Thyroid gland (tissue), 4 donors: ENCODE measurements at regions not wholly inside any gene's neighbourhood (a gene's known extent, or its start where the extent isn't known, plus 50 kb on each side); places are given as distances from the start of the nearest gene placed in this dataset.

Experiments
- DNase-seq, 2 donors: peaks; one replicate each; pipeline ENCODE4 v3.0.0-alpha.2; 2019
- H3K27ac ChIP-seq, 3 donors: fragments of 200-600 bp; sonication (generic); 1 replicate in 2 of 3; 2 replicates in 1 of 3; pipeline ENCODE4 v1.5.1; 2016 to 2019; ENCODE audit warnings: mild to moderate bottlenecking in 1 of 3, moderate library complexity in 1 of 3
- H3K27me3 ChIP-seq: fragments of 200-600 bp; sonication (generic); one replicate; pipeline ENCODE4 v1.5.1; 2019
- H3K36me3 ChIP-seq, 2 donors: fragments of 200-600 bp; sonication (generic); one replicate each; pipeline ENCODE4 v1.5.1; 2016 to 2019
- H3K4me1 ChIP-seq, 2 donors: fragments of 200-600 bp; sonication (generic); one replicate each; pipeline ENCODE4 v1.5.1; 2017 to 2019
- H3K4me3 ChIP-seq, 3 donors: fragments of 200-600 bp; sonication (generic); replicated peaks in 1 of 3; 1 replicate in 2 of 3; 2 replicates in 1 of 3; pipeline ENCODE4 v1.5.1; 2016; ENCODE audit warnings: mild to moderate bottlenecking in 1 of 3
- H3K9me3 ChIP-seq: fragments of 200-600 bp; sonication (generic); one replicate; pipeline ENCODE4 v1.5.1; 2017
- POLR2A ChIP-seq, 2 donors: fragments of 450-650 bp; IDR thresholded peaks; one replicate each; pipeline ENCODE4 v1.6.1; 2017; ENCODE audit warnings: antibody characterized with exemption in 2 of 2, mild to moderate bottlenecking in 2 of 2, moderate library complexity in 1 of 2
- WGBS, 2 donors: methylation state at CpG; one replicate each; pipeline ENCODE4 v1.1.5; 2017; 5-methylcytosine and 5-hydroxymethylcytosine counted together
- intact Hi-C: fragments of 100-400 bp; cut with DNase I; formaldehyde crosslinking; loops from one replicate; pipeline ENCODE4 v1.15.1; 2023
- TF ChIP-seq, protein P1 (sequence below), 6 experiments: fragments of 200-600 bp in 3 of 6; fragments of 450-650 bp in 3 of 6; sonication (generic) in 3 of 6; IDR thresholded peaks; one replicate each; pipeline ENCODE4 v1.5.1; 2016 to 2019; ENCODE audit warnings: antibody characterized with exemption in 6 of 6, mild to moderate bottlenecking in 2 of 6, inconsistent platforms in 1 of 6, moderate library complexity in 1 of 6

DNA sequence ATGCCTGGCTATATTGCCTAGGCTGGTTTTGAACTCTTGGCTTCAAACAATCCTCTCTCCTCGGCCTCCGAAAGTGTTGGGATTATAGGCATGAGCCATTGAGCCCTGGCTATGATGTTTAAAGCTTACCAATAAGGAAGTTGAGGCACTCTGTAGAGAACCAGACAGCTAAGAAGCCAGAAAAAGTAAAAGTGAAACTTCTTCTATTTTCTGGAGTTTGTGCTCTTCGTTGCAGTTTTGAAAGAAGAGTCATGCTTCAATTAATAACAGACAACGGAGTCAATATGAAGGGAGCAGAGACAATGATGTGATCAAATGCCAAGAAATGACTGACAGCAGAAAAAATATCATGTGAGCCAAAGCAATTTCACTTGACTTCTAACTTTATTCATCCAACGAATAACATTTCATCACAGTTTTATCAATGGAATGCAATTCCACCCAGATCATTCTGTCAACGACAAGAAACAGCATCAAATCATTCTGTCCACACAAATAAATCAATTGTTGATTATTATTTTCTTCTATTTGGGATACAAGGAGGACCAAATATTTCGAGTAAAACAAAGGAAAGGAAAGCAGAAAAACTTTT is 175.5 kb upstream of the CELF4 start:
- H3K27ac ChIP-seq, result no peak overlapping the region
- no peaks in the 10 kb centered on the region for H3K9me3 ChIP-seq
- H3K27me3 ChIP-seq, result no peaks in the 10 kb centered on the region
- 81 to 83% methylated on average over 7 of the region's 7 CpGs for WGBS, 2 donors
- H3K4me3 ChIP-seq, result no peak overlapping the region
- no peak for TF ChIP-seq POLR2A (IDR thresholded peaks at IDR 0.05)
- TF ChIP-seq, protein P1, sequence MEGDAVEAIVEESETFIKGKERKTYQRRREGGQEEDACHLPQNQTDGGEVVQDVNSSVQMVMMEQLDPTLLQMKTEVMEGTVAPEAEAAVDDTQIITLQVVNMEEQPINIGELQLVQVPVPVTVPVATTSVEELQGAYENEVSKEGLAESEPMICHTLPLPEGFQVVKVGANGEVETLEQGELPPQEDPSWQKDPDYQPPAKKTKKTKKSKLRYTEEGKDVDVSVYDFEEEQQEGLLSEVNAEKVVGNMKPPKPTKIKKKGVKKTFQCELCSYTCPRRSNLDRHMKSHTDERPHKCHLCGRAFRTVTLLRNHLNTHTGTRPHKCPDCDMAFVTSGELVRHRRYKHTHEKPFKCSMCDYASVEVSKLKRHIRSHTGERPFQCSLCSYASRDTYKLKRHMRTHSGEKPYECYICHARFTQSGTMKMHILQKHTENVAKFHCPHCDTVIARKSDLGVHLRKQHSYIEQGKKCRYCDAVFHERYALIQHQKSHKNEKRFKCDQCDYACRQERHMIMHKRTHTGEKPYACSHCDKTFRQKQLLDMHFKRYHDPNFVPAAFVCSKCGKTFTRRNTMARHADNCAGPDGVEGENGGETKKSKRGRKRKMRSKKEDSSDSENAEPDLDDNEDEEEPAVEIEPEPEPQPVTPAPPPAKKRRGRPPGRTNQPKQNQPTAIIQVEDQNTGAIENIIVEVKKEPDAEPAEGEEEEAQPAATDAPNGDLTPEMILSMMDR (IDR thresholded peaks at IDR 0.05), result no peak
- intact Hi-C loops, result no loop called here
- no peaks in the 10 kb centered on the region for H3K4me1 ChIP-seq
- DNase-seq, result no peak
- H3K36me3 ChIP-seq, result no peaks in the 10 kb centered on the region

DNA sequence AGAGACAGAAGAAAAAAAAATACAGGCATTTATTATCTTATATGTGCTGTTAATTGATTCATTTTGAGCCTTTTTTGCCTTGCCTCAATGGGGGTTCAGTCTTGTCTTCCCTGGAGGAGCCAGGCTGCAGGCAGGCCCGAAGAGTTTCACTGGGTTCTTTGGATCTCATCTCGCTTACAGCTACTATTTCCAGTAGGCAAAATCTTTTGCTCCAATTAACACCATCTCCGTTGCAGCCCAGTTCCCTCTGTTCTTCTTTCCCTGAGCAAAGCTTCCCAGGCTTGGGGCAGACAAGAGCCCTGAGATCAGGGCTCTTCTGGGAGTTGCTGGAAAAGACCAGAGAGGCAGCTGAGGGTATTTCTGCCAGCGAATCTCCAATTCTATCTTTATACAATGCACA is 168.8 kb upstream of the CELF4 start:
- no peaks in the 10 kb centered on the region for H3K9me3 ChIP-seq
- WGBS, 2 donors, result 89 to 91% methylated on average over 4 of the region's 4 CpGs
- no peak for DNase-seq
- no peaks in the 10 kb centered on the region for H3K4me1 ChIP-seq
- no peak for TF ChIP-seq POLR2A (IDR thresholded peaks at IDR 0.05)
- TF ChIP-seq, protein P1 (IDR thresholded peaks at IDR 0.05), result no peak
- intact Hi-C loops, result no loop called here
- no peaks in the 10 kb centered on the region for H3K36me3 ChIP-seq
- no peak overlapping the region for H3K27ac ChIP-seq
- no peaks in the 10 kb centered on the region for H3K27me3 ChIP-seq
- no peak overlapping the region for H3K4me3 ChIP-seq

DNA sequence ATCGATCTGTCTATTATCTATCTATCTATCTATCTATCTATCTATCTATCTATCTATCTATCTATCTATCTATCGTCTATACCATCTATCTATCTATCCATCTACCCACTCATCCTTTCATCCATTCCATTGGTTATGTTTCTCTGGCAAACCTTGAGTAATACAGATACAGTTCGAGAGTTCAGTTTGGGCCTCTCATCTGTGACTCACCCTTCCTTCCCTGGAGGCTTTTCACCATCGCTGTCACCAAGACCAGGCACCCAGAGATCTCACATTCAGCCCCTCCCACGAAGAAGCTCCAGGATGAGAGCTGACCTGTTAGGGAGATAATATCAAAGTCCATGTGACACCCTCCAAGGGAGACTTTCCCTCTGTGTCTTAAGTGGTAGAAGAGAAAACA is 164.1 kb upstream of the CELF4 start:
- TF ChIP-seq POLR2A (IDR thresholded peaks at IDR 0.05), result no peak
- TF ChIP-seq, protein P1 (IDR thresholded peaks at IDR 0.05), result no peak
- H3K9me3 ChIP-seq, result no peaks in the 10 kb centered on the region
- no peak overlapping the region for H3K4me3 ChIP-seq
- no peaks in the 10 kb centered on the region for H3K27me3 ChIP-seq
- H3K36me3 ChIP-seq, result no peaks in the 10 kb centered on the region
- WGBS, 2 donors, result 86 to 92% methylated on average over 5 of the region's 5 CpGs
- no peak for DNase-seq
- intact Hi-C loops, result no loop called here
- H3K27ac ChIP-seq, result no peak overlapping the region
- no peaks in the 10 kb centered on the region for H3K4me1 ChIP-seq

DNA sequence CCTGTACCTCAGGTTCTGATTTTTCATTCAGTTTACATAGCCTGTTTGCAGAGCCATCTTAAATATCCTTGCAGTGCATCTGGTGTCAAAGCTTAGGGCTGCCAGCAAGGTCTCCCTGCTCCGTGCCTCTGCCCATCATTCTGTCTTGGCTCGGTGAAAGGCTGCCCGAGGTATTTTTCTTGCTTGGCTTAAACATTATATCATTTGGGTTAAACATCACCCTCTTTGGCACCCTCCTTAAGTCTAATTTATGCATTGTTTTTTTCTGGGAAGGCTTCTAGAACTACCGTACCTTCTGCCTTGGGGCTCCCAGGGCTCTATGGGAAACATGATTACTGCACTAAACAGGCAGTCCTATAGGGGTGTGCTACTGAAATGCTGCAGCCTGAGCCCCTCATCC is 158.6 kb upstream of the CELF4 start:
- Histone ChIP-seq H3K27ac (no peak overlapping the region), H3K4me1 (no peaks in the 10 kb centered on the region), H3K27me3 (no peaks in the 10 kb centered on the region), H3K36me3 (no peaks in the 10 kb centered on the region), H3K4me3 (no peak overlapping the region), H3K9me3 (no peaks in the 10 kb centered on the region)
- no peak for DNase-seq
- TF ChIP-seq, protein P1 (IDR thresholded peaks at IDR 0.05), result no peak
- TF ChIP-seq POLR2A (IDR thresholded peaks at IDR 0.05), result no peak
- WGBS, 2 donors, result 90 to 93% methylated on average over 4 of the region's 4 CpGs
- intact Hi-C loops, result no loop called here

DNA sequence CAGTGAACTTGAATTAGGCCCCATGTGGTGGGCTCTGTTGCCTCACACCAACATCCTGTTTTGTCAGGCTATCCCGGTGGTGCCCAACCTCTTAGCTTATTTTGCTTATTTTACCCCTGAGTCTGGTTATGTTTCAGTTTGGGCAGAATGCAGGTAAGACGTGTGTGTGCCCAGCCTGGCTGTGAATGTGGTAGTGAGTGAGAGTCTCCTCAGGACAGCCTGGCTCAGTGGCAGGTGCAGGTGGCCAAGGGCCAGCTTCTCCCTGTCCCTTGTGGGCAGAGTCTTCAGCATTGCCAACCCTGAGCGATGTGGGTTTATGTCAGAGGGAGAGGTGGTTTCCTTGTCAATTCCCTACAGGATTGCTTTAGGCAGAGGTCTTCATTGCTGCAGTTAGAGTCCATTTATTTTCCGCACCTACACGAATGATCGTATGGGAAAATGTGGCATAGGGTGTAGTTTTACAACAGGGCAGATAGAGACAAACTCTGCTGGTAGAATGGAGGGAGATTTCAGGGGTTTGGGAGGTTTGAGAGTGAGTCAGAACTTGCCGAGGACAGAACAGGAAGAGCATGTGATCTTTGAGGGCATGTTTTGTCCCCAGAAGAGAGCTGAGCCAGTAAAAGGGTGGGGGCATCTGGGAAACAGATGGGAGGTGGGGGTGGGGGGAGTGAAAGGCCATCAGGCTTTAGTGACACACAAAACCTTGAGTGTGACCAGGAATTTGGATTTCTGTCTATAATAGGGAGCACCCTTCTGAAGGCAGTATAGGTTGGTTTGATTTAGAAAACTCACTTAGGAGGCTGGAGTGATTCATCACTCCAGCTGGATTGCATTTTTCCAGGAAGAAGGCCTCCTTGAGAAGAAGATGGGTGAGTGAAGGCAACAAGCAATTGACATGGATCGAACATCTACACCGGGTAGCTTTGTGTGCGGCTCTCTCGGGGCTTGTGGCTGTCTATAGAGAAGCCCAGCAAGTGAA is 156.2 kb upstream of the CELF4 start:
- Histone ChIP-seq H3K9me3 (no peaks in the 10 kb centered on the region), H3K4me3 (no peak overlapping the region), H3K4me1 (no peaks in the 10 kb centered on the region), H3K27ac (no peak overlapping the region), H3K27me3 (no peaks in the 10 kb centered on the region), H3K36me3 (no peaks in the 10 kb centered on the region)
- no peak for DNase-seq
- TF ChIP-seq, protein P1 (IDR thresholded peaks at IDR 0.05), result no peak
- TF ChIP-seq POLR2A (IDR thresholded peaks at IDR 0.05), result no peak
- 84 to 86% methylated on average over 11 of the region's 11 CpGs for WGBS, 2 donors
- intact Hi-C loops, result no loop called here
